H1 (cell line): ENCODE measurements at regions not wholly inside any gene's neighbourhood (a gene's known extent, or its start where the extent isn't known, plus 50 kb on each side); places are given as distances from the start of the nearest gene placed in this dataset.

Experiments
- CTCF ChIA-PET: fragments of 300-600 bp; sonication (Branson Sonifier 250); formaldehyde crosslinking; loops from one replicate; lab custom pipeline; 2021; ENCODE audit not compliant: partially characterized antibody; lab: Charles Lee
- POLR2A ChIA-PET: fragments of 300-600 bp; sonication (Branson Sonifier 250); formaldehyde crosslinking; loops from one replicate; lab custom pipeline; 2021; ENCODE audit warnings: inconsistent platforms; ENCODE audit not compliant: partially characterized antibody; lab: Charles Lee
- DNase-seq, 2 experiments: peaks; one replicate each; pipeline versions ENCODE4 v3.0.0 to v3.0.0-alpha.2; 2010 to 2022; ENCODE audit warnings: low spot score in 2 of 2, low read depth in 1 of 2, mixed read lengths in 1 of 2
- FAIRE-seq: peaks from 2 replicates; lab custom pipeline; 2011; peaks lifted over from hg19 to GRCh38; lab: Jason Lieb, UNC
- H2AFZ ChIP-seq: 2 replicates; pipeline ENCODE4 v1.8.1; 2012; ENCODE audit warnings: low read length, inconsistent platforms
- H2AK5ac ChIP-seq: 2 replicates; pipeline ENCODE4 v1.6.1; 2013; ENCODE audit warnings: low read depth, low read length
- H2BK120ac ChIP-seq: replicated peaks from 2 replicates; pipeline ENCODE3; 2013; ENCODE audit warnings: low read depth, low read length, inconsistent platforms
- H2BK12ac ChIP-seq: 2 replicates; pipeline ENCODE4 v1.6.1; 2013; ENCODE audit warnings: low read depth, low read length
- H2BK15ac ChIP-seq: 2 replicates; pipeline ENCODE4 v1.6.1; 2013; ENCODE audit warnings: low read length
- H2BK20ac ChIP-seq: 2 replicates; pipeline ENCODE4 v1.6.1; 2013; ENCODE audit warnings: low read length
- H2BK5ac ChIP-seq: 2 replicates; pipeline ENCODE4 v1.6.1; 2013; ENCODE audit warnings: low read depth, low read length
- H3K14ac ChIP-seq: 2 replicates; pipeline ENCODE4 v1.6.1; 2013; ENCODE audit warnings: inconsistent platforms; ENCODE audit not compliant: insufficient read length
- H3K18ac ChIP-seq: 2 replicates; pipeline ENCODE4 v1.6.1; 2013; ENCODE audit warnings: low read length; ENCODE audit errors: extremely low read depth
- H3K23ac ChIP-seq: 2 replicates; pipeline ENCODE4 v1.6.1; 2013; ENCODE audit warnings: inconsistent platforms; ENCODE audit not compliant: insufficient read length
- H3K23me2 ChIP-seq: 2 replicates; pipeline ENCODE4 v1.6.1; 2013; ENCODE audit warnings: low read depth, low read length
- H3K27ac ChIP-seq: 2 replicates; pipeline ENCODE4 v1.6.1; 2011; ENCODE audit warnings: low read depth, low read length, inconsistent platforms
- H3K27me3 ChIP-seq, 4 experiments: replicated peaks in 1 of 4; 1 replicate in 1 of 4; 2 replicates in 3 of 4; pipeline versions ENCODE4 v1.6.1 to v1.8.1; 2011 to 2013; ENCODE audit warnings: low read length in 3 of 4, mild to moderate bottlenecking in 3 of 4, inconsistent platforms in 2 of 4, mixed read lengths in 2 of 4, moderate library complexity in 1 of 4; ENCODE audit not compliant: control insufficient read depth in 3 of 4, insufficient read depth in 3 of 4; ENCODE audit errors: extremely low read depth in 1 of 4
- H3K36me3 ChIP-seq, 4 experiments: 2 replicates each; pipeline versions ENCODE4 v1.6.1 to v1.8.1; 2011 to 2013; ENCODE audit warnings: mild to moderate bottlenecking in 4 of 4, low read length in 3 of 4, moderate library complexity in 2 of 4, control low read depth in 1 of 4, inconsistent platforms in 1 of 4; ENCODE audit not compliant: insufficient read depth in 4 of 4, control insufficient read depth in 2 of 4
- H3K4ac ChIP-seq: replicated peaks from 2 replicates; pipeline ENCODE3; 2013; ENCODE audit warnings: low read length, low read depth, mixed read lengths, inconsistent platforms; ENCODE audit not compliant: insufficient read length
- H3K4me1 ChIP-seq, 4 experiments: replicated peaks in 1 of 4; 1 replicate in 1 of 4; 2 replicates in 3 of 4; pipeline versions ENCODE4 v1.6.1 to v1.8.1; 2011 to 2013; ENCODE audit warnings: low read length in 3 of 4, inconsistent platforms in 2 of 4, mixed read lengths in 1 of 4; ENCODE audit not compliant: insufficient read depth in 4 of 4, control insufficient read depth in 3 of 4
- H3K4me2 ChIP-seq, 2 experiments: 2 replicates each; pipeline versions ENCODE4 v1.6.1 to v1.8.1; 2011 to 2013; ENCODE audit warnings: low read depth in 2 of 2, low read length in 2 of 2, control low read depth in 1 of 2, inconsistent platforms in 1 of 2, mild to moderate bottlenecking in 1 of 2; ENCODE audit not compliant: insufficient read depth in 1 of 2
- H3K4me3 ChIP-seq, 4 experiments: fragments of 200-600, 300-600 bp in 1 of 4; sonication (generic), shearing (Covaris generic), sonication (Bioruptor Twin) in 1 of 4; 2 replicates each; pipeline versions ENCODE4 v1.5.1 to v1.8.1; 2011 to 2016; ENCODE audit warnings: low read length in 4 of 4, low read depth in 3 of 4, control low read depth in 2 of 4, inconsistent platforms in 2 of 4, mild to moderate bottlenecking in 2 of 4, mixed read lengths in 1 of 4, moderate library complexity in 1 of 4; ENCODE audit not compliant: insufficient read depth in 2 of 4; ENCODE audit errors: extremely low read depth in 1 of 4
- H3K56ac ChIP-seq: replicated peaks from 2 replicates; pipeline ENCODE3; 2013; ENCODE audit warnings: low read depth, mild to moderate bottlenecking, mixed read lengths, low read length, inconsistent platforms; ENCODE audit not compliant: insufficient read length
- H3K79me1 ChIP-seq: 2 replicates; pipeline ENCODE4 v1.6.1; 2013; ENCODE audit warnings: low read depth, low read length, control low read depth
- H3K79me2 ChIP-seq, 2 experiments: 2 replicates each; pipeline versions ENCODE4 v1.6.1 to v1.8.1; 2012 to 2013; ENCODE audit warnings: low read length in 2 of 2, mild to moderate bottlenecking in 2 of 2, inconsistent platforms in 1 of 2; ENCODE audit not compliant: insufficient read depth in 2 of 2, control insufficient read depth in 1 of 2
- H3K9ac ChIP-seq, 4 experiments: replicated peaks in 1 of 4; 1 replicate in 1 of 4; 2 replicates in 3 of 4; pipeline versions ENCODE4 v1.6.1 to v1.8.1; 2011 to 2013; ENCODE audit warnings: low read depth in 3 of 4, low read length in 3 of 4, control low read depth in 2 of 4, mild to moderate bottlenecking in 2 of 4, moderate library complexity in 2 of 4, inconsistent platforms in 1 of 4; ENCODE audit errors: extremely low read depth in 1 of 4
- H3K9me3 ChIP-seq, 2 experiments: 2 replicates each; pipeline versions ENCODE4 v1.6.1 to v1.8.1; 2012 to 2013; ENCODE audit warnings: mild to moderate bottlenecking in 2 of 2, moderate library complexity in 2 of 2, control low read depth in 1 of 2, inconsistent platforms in 1 of 2, low read depth in 1 of 2, low read length in 1 of 2, mixed read lengths in 1 of 2; ENCODE audit not compliant: insufficient read depth in 2 of 2
- H4K20me1 ChIP-seq, 2 experiments: replicated peaks in 1 of 2; 2 replicates each; pipeline versions ENCODE3 to v1.8.1; 2011 to 2013; ENCODE audit warnings: inconsistent platforms in 2 of 2, low read length in 2 of 2, mild to moderate bottlenecking in 1 of 2; ENCODE audit not compliant: insufficient read depth in 2 of 2, control insufficient read depth in 1 of 2
- H4K5ac ChIP-seq: 2 replicates; pipeline ENCODE4 v1.6.1; 2013; ENCODE audit warnings: low read length, low read depth, mixed read lengths, inconsistent platforms; ENCODE audit not compliant: insufficient read length
- H4K8ac ChIP-seq: 2 replicates; pipeline ENCODE4 v1.8.0; 2013; ENCODE audit warnings: mild to moderate bottlenecking, moderate library complexity, low read length, inconsistent platforms; ENCODE audit not compliant: insufficient read depth; ENCODE audit errors: extremely low read depth
- H4K91ac ChIP-seq: replicated peaks from 2 replicates; pipeline ENCODE3; 2013; ENCODE audit warnings: low read length, mixed read lengths, inconsistent platforms; ENCODE audit not compliant: insufficient read length
- BRCA1 ChIP-seq: IDR thresholded peaks from 2 replicates; pipeline ENCODE4 v1.6.1; 2012; ENCODE audit warnings: low read depth, low read length, improper control_type of control experiment
- CBX5 ChIP-seq: fragments of 300-800, 300-1000 bp; sonication (generic); IDR thresholded peaks from 2 replicates; pipeline ENCODE4 v1.7.1; 2016; ENCODE audit warnings: antibody characterized with exemption, low read length, low read depth
- CHD1 ChIP-seq: IDR thresholded peaks from 2 replicates; pipeline ENCODE4 v1.6.1; 2012; ENCODE audit warnings: low read depth, low read length, improper control_type of control experiment
- GTF2F1 ChIP-seq: IDR thresholded peaks from 2 replicates; pipeline ENCODE4 v1.6.1; 2012; ENCODE audit warnings: low read depth, low read length, improper control_type of control experiment, borderline replicate concordance
- JUN ChIP-seq: IDR thresholded peaks from 2 replicates; pipeline ENCODE4 v1.6.1; 2011; ENCODE audit warnings: low read depth, mild to moderate bottlenecking, improper control_type of control experiment, low read length
- RAD21 ChIP-seq, 2 experiments: IDR thresholded peaks in 1 of 2; conservative IDR thresholded peaks in 1 of 2; 2 replicates each; pipeline ENCODE4 v1.6.1; 2011; ENCODE audit warnings: low read depth in 2 of 2, low read length in 2 of 2, improper control_type of control experiment in 1 of 2, inconsistent platforms in 1 of 2, mild to moderate bottlenecking in 1 of 2, moderate library complexity in 1 of 2
- SIRT6 ChIP-seq: IDR thresholded peaks from one replicate; pipeline ENCODE4 v1.7.1; 2012; ENCODE audit warnings: low read length, inconsistent platforms
- TAF1 ChIP-seq: IDR thresholded peaks from 2 replicates; pipeline ENCODE4 v1.6.1; 2011; ENCODE audit warnings: mild to moderate bottlenecking, low read depth, low read length
- TAF7 ChIP-seq: optimal IDR thresholded peaks from 2 replicates; pipeline ENCODE3; 2011; ENCODE audit warnings: low read depth, mild to moderate bottlenecking, inconsistent platforms, low read length, moderate library complexity, borderline replicate concordance
- WGBS, 2 experiments: shearing (Covaris generic) in 1 of 2; methylation state at CpG; one replicate each; pipeline versions ENCODE4 v1.1.6 to v1.1.7; 2013 to 2015; ENCODE audit warnings: low lambda C conversion rate in 2 of 2, mixed read lengths in 2 of 2, inconsistent platforms in 1 of 2, low coverage in 1 of 2, missing lambda C conversion rate in 1 of 2; ENCODE audit not compliant: insufficient replicate concordance in 2 of 2, insufficient coverage in 1 of 2, insufficient read length in 1 of 2; ENCODE audit errors: extremely low coverage in 1 of 2, missing lambda C conversion rate in 1 of 2; 5-methylcytosine and 5-hydroxymethylcytosine counted together
- TF ChIP-seq, protein P1 (sequence below): IDR thresholded peaks from 2 replicates; pipeline ENCODE4 v1.6.1; 2012; ENCODE audit warnings: inconsistent platforms
- TF ChIP-seq, protein P2 (sequence below): IDR thresholded peaks from 2 replicates; pipeline ENCODE4 v1.6.1; 2011; ENCODE audit warnings: low read depth, mild to moderate bottlenecking, low read length; ENCODE audit not compliant: insufficient read depth
- TF ChIP-seq, protein P3 (sequence below): IDR thresholded peaks from 2 replicates; pipeline ENCODE4 v1.6.1; 2011; ENCODE audit warnings: low read length, improper control_type of control experiment

DNA sequence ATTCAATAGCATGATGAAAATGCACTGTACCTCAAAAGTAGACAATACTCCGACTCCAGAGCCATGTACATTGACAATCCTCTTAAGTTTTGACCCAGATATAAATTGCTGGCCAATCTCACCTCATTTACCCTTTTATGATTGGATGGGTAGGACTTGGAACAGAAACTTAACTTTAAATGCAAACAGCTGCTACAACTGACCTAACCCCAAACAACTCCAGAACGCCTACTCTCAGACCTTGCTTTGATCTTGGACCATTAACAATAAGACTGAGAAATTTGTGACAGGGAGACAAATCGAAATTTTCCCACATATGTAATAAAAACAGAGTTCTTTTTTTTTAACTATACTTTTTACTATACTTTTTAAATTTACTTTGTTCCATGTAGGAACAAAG is 200.5 kb upstream of the MCHR2 start:
- Histone ChIP-seq H2AK5ac (no peak overlapping the region), H3K4me3 (no peak overlapping the region), H4K91ac (no peak overlapping the region), H3K23me2 (no peaks in the 10 kb centered on the region), H4K5ac (no peak overlapping the region), H3K4ac (no peak overlapping the region), H3K9me3 (0 out of 4 replicates have a peak, but pooled peaks cover 0 to 2% of the 10 kb centered on the region in 2 experiments), H4K8ac (no peak overlapping the region), H2BK5ac (no peak overlapping the region), H3K4me1 (peaks cover 0 to 5% (median 0%) of the 10 kb centered on the region in 4 experiments; a peak in 2 of 7 replicates), H3K79me2 (no peaks in the 10 kb centered on the region), H2BK120ac (no peak overlapping the region), H3K27ac (no peak overlapping the region), H2BK20ac (no peak overlapping the region), H3K56ac (no peak overlapping the region), H2AFZ (no peak overlapping the region), H2BK15ac (no peak overlapping the region), H2BK12ac (no peak overlapping the region), H3K9ac (no peak overlapping the region), H3K27me3 (no peaks in the 10 kb centered on the region), H3K23ac (no peak overlapping the region), H3K18ac (no peak overlapping the region), H3K14ac (no peak overlapping the region), H4K20me1 (no peaks in the 10 kb centered on the region), H3K36me3 (no peaks in the 10 kb centered on the region), H3K4me2 (no peak overlapping the region), H3K79me1 (no peaks in the 10 kb centered on the region)
- POLR2A ChIA-PET, result interaction anchor here (1.4 kb wide), 1 partner anchor 20 kb away, joined by 6 read pairs; no protein-coding TSS in a partner anchor
- CTCF ChIA-PET, result interaction anchor here (0.6 to 3.2 kb wide), 2 partner anchors 17 to 536 kb away, joined by 3 to 10 read pairs; no protein-coding TSS in a partner anchor
- FAIRE-seq, result peak; percentile 19
- 86% methylated on average over 3 of the region's 3 CpGs; no CpG with 5 or more reads in 1 of the 2 experiments for WGBS, 2 experiments
- no peak for DNase-seq
- TF ChIP-seq, protein P1, sequence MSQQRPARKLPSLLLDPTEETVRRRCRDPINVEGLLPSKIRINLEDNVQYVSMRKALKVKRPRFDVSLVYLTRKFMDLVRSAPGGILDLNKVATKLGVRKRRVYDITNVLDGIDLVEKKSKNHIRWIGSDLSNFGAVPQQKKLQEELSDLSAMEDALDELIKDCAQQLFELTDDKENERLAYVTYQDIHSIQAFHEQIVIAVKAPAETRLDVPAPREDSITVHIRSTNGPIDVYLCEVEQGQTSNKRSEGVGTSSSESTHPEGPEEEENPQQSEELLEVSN, result no peak
- no peak for TF ChIP-seq SIRT6
- TF ChIP-seq TAF1, result no peak
- TF ChIP-seq, protein P2, sequence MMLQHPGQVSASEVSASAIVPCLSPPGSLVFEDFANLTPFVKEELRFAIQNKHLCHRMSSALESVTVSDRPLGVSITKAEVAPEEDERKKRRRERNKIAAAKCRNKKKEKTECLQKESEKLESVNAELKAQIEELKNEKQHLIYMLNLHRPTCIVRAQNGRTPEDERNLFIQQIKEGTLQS, result no peak
- no peak for TF ChIP-seq TAF7
- TF ChIP-seq BRCA1, result no peak
- TF ChIP-seq RAD21 (IDR thresholded peaks at IDR 0.05 in 1 of 2, conservative IDR thresholded peaks at IDR 0.05 in 1 of 2; ENCODE audit: low read depth in 2 of 2, low read length in 2 of 2), result no peak
- no peak for TF ChIP-seq JUN
- no peak for TF ChIP-seq CHD1
- TF ChIP-seq, protein P3, sequence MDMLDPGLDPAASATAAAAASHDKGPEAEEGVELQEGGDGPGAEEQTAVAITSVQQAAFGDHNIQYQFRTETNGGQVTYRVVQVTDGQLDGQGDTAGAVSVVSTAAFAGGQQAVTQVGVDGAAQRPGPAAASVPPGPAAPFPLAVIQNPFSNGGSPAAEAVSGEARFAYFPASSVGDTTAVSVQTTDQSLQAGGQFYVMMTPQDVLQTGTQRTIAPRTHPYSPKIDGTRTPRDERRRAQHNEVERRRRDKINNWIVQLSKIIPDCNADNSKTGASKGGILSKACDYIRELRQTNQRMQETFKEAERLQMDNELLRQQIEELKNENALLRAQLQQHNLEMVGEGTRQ, result no peak
- no peak for TF ChIP-seq GTF2F1
- no peak for TF ChIP-seq CBX5
